ENCODE measurements at regions not wholly inside any gene's neighbourhood (a gene's known extent, or its start where the extent isn't known, plus 50 kb on each side); places are given as distances from the start of the nearest gene placed in this dataset.
A peak's percentile ranks its signal among the peaks of the same experiment; 100 is the strongest.

- intact Hi-C loops (cut with micrococcal nuclease), result loop anchor here (5.0 to 10.0 kb wide), 4 partner anchors 32 to 80 kb away; no protein-coding TSS in a partner anchor
- H3K9me3 Mint-ChIP-seq, result peaks cover 0 to 2% (median 0%) of the 10 kb centered on the region in 7 donors
- TF ChIP-seq CTCF (IDR thresholded peaks at IDR 0.05), result no peak
- Histone ChIP-seq H3K4me2 (replicated peaks; ENCODE audit: extremely low read depth, low read length, poor library complexity, severe bottlenecking) (peak overlapping the region; percentile 65), H3K4me1 (ENCODE audit: control insufficient read depth in 1 of 2, insufficient read depth in 2 of 2, low read length in 2 of 2) (peaks cover 75% of the 10 kb centered on the region in 2 donors), H3K79me2 (ENCODE audit: insufficient read depth, low read length) (peaks cover 36% of the 10 kb centered on the region), H3K27ac (ENCODE audit: low read depth in 1 of 2, low read length in 2 of 2) (peak overlapping the region; percentile 94 to 97), H3K4me3 (replicated peaks in 1 of 3; ENCODE audit: low read depth in 2 of 3, low read length in 3 of 3) (peak overlapping the region in 1 of 3 experiments; percentile 58), H4K20me1 (ENCODE audit: insufficient read depth, low read length) (no peaks in the 10 kb centered on the region), H3K27me3 (ENCODE audit: control insufficient read depth in 2 of 2, insufficient read depth in 2 of 2, low read length in 2 of 2) (no peaks in the 10 kb centered on the region), H3K36me3 (replicated peaks in 1 of 2; ENCODE audit: control insufficient read depth in 1 of 2, insufficient read depth in 2 of 2, low read length in 2 of 2) (no peaks in the 10 kb centered on the region), H3K9ac (ENCODE audit: insufficient read depth, low read length, poor library complexity, severe bottlenecking) (peak overlapping the region; percentile 67), H3K9me3 (replicated peaks in 1 of 2; ENCODE audit: control insufficient read depth in 1 of 2, insufficient read depth in 1 of 2, low read length in 2 of 2) (no peaks in the 10 kb centered on the region), H2AFZ (ENCODE audit: insufficient read depth, low read depth, low read length, poor library complexity, severe bottlenecking) (peak overlapping the region; percentile 54)
- peaks cover 74% of the 10 kb centered on the region for H3K4me1 Mint-ChIP-seq
- peaks cover 0 to 5% (median 3%) of the 10 kb centered on the region in 3 donors for H3K27me3 Mint-ChIP-seq (ENCODE audit: low read depth in 3 of 3)
- 6% methylated on average over 15 of the region's 20 CpGs for WGBS (ENCODE audit: insufficient coverage)
- peak; percentile 85 to 94 (median 91) for DNase-seq
- H3K27ac Mint-ChIP-seq, result peak overlapping the region; percentile 97 to 99 (median 98)
- no peaks in the 10 kb centered on the region for H3K36me3 Mint-ChIP-seq
- peak overlapping the region; percentile 70 to 86 for H3K4me3 Mint-ChIP-seq
Observed at GRCh38 chr16:85984947-85985451, 86.0 kb downstream of the IRF8 start.

GRCh38 chr16:85986931-85987749, 88.2 kb downstream of the IRF8 start:
- Histone ChIP-seq H3K9ac (ENCODE audit: insufficient read depth, low read length, poor library complexity, severe bottlenecking) (no peak overlapping the region), H3K36me3 (replicated peaks in 1 of 2; ENCODE audit: control insufficient read depth in 1 of 2, insufficient read depth in 2 of 2, low read length in 2 of 2) (no peaks in the 10 kb centered on the region), H3K4me1 (ENCODE audit: control insufficient read depth in 1 of 2, insufficient read depth in 2 of 2, low read length in 2 of 2) (peaks cover 54 to 56% of the 10 kb centered on the region in 2 donors), H3K4me3 (replicated peaks in 1 of 3; ENCODE audit: low read depth in 2 of 3, low read length in 3 of 3) (peak overlapping the region in 1 of 3 experiments; percentile 1), H3K4me2 (replicated peaks; ENCODE audit: extremely low read depth, low read length, poor library complexity, severe bottlenecking) (peak overlapping the region; percentile 1), H3K27ac (ENCODE audit: low read depth in 1 of 2, low read length in 2 of 2) (peak overlapping the region in 1 of 2 donors; percentile 3), H3K27me3 (ENCODE audit: control insufficient read depth in 2 of 2, insufficient read depth in 2 of 2, low read length in 2 of 2) (no peaks in the 10 kb centered on the region), H3K9me3 (replicated peaks in 1 of 2; ENCODE audit: control insufficient read depth in 1 of 2, insufficient read depth in 1 of 2, low read length in 2 of 2) (no peaks in the 10 kb centered on the region), H4K20me1 (ENCODE audit: insufficient read depth, low read length) (no peaks in the 10 kb centered on the region), H3K79me2 (ENCODE audit: insufficient read depth, low read length) (peaks cover 17% of the 10 kb centered on the region), H2AFZ (ENCODE audit: insufficient read depth, low read depth, low read length, poor library complexity, severe bottlenecking) (no peak overlapping the region)
- Mint-ChIP-seq H3K4me1 (peaks cover 57% of the 10 kb centered on the region), H3K9me3 (peaks cover 0 to 3% (median 0%) of the 10 kb centered on the region in 7 donors), H3K36me3 (no peaks in the 10 kb centered on the region), H3K27ac (peak overlapping the region; percentile 9 to 99 (median 82)), H3K4me3 (peak overlapping the region in 1 of 2 donors; percentile 12), H3K27me3 (ENCODE audit: low read depth in 3 of 3) (peaks cover 0 to 5% (median 3%) of the 10 kb centered on the region in 3 donors)
- peak in 2 of 3 donors; percentile 32 to 47 for DNase-seq
- intact Hi-C loops (cut with micrococcal nuclease), result loop anchor here (1.0 to 10.0 kb wide), 3 partner anchors 82 to 166 kb away; no protein-coding TSS in a partner anchor
- TF ChIP-seq CTCF (IDR thresholded peaks at IDR 0.05), result peak; percentile 74
- 95% methylated on average over 3 of the region's 12 CpGs for WGBS (ENCODE audit: insufficient coverage)
